ENCODE measurements at regions not wholly inside any gene's neighbourhood (a gene's known extent, or its start where the extent isn't known, plus 50 kb on each side); places are given as distances from the start of the nearest gene placed in this dataset.

GRCh38 chr16:61435346-61435745, 600.9 kb downstream of the CDH8 start:
- no peak for TF ChIP-seq CTCF (IDR thresholded peaks at IDR 0.05; ENCODE audit: poor library complexity)
- no peak for TF ChIP-seq EZH2 (IDR thresholded peaks at IDR 0.05; ENCODE audit: borderline replicate concordance)

Measured in hepatocyte (in vitro differentiated cells).